H1 (cell line): ENCODE measurements at regions not wholly inside any gene's neighbourhood (a gene's known extent, or its start where the extent isn't known, plus 50 kb on each side); places are given as distances from the start of the nearest gene placed in this dataset.

ENCODE experiments used
- ATF2 ChIP-seq: IDR thresholded peaks from 2 replicates; pipeline ENCODE4 v1.6.1; 2012; ENCODE audit warnings: low read length, inconsistent platforms
- EP300 ChIP-seq, 2 experiments: IDR thresholded peaks; 1 replicate in 1 of 2; 2 replicates in 1 of 2; pipeline ENCODE4 v1.6.1; 2011 to 2012; ENCODE audit warnings: low read depth in 2 of 2, low read length in 2 of 2, mild to moderate bottlenecking in 2 of 2, borderline replicate concordance in 1 of 2, inconsistent platforms in 1 of 2, moderate library complexity in 1 of 2
- FOSL1 ChIP-seq: IDR thresholded peaks from 2 replicates; pipeline ENCODE4 v1.6.1; 2011; ENCODE audit warnings: mild to moderate bottlenecking, low read depth, low read length, moderate library complexity; ENCODE audit not compliant: insufficient read depth
- POLR2A ChIP-seq, 2 experiments: IDR thresholded peaks; 1 replicate in 1 of 2; 2 replicates in 1 of 2; pipeline ENCODE4 v1.6.1; 2011; ENCODE audit warnings: low read depth in 2 of 2, low read length in 2 of 2, mild to moderate bottlenecking in 2 of 2; ENCODE audit errors: control extremely low read depth in 1 of 2
- RBBP5 ChIP-seq: IDR thresholded peaks from 2 replicates; pipeline ENCODE4 v1.7.1; 2012; ENCODE audit warnings: low read depth, mild to moderate bottlenecking, inconsistent platforms, low read length, moderate library complexity, borderline replicate concordance
- RXRA ChIP-seq: IDR thresholded peaks from 2 replicates; pipeline ENCODE4 v1.6.1; 2011; ENCODE audit warnings: low read depth, mild to moderate bottlenecking, low read length, moderate library complexity; ENCODE audit not compliant: insufficient read depth
- SRF ChIP-seq: IDR thresholded peaks from 2 replicates; pipeline ENCODE4 v1.6.1; 2011; ENCODE audit warnings: mild to moderate bottlenecking, low read depth, low read length, moderate library complexity
- TAF1 ChIP-seq: IDR thresholded peaks from 2 replicates; pipeline ENCODE4 v1.6.1; 2011; ENCODE audit warnings: mild to moderate bottlenecking, low read depth, low read length
- TCF12 ChIP-seq: IDR thresholded peaks from 2 replicates; pipeline ENCODE4 v1.6.1; 2011; ENCODE audit warnings: low read depth, mild to moderate bottlenecking, low read length
- ZNF274 ChIP-seq: IDR thresholded peaks from 2 replicates; pipeline ENCODE4 v1.7.0; 2012; ENCODE audit warnings: low read length, borderline replicate concordance; ENCODE audit errors: extremely low read depth
- TF ChIP-seq, protein P1 (sequence below): fragments of 300-600 bp; sonication (generic); IDR thresholded peaks from 2 replicates; pipeline ENCODE4 v1.7.1; 2012; ENCODE audit warnings: low read length, moderate library complexity, mild to moderate bottlenecking, inconsistent platforms; ENCODE audit not compliant: insufficient replicate concordance

DNA sequence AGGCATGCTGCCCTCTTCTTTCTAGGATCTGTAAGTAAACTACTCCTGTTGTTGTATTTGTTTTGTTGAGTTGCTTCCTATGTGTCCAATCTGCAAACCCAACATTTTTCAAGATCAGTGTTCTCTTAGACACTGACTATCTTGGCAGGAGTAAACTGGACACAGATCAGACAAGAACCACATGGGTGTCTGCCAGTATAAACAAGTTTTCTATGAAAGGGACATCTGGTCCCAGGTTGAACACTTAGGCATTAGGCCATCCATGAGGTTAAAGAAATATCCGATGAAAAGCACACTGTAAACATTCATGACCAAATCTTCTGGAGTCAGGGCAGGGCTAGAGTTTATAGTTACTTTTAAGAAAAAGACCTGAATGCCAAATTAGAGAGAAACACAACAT is 441.8 kb downstream of the NYAP2 start (continued):
- TF ChIP-seq, protein P1, sequence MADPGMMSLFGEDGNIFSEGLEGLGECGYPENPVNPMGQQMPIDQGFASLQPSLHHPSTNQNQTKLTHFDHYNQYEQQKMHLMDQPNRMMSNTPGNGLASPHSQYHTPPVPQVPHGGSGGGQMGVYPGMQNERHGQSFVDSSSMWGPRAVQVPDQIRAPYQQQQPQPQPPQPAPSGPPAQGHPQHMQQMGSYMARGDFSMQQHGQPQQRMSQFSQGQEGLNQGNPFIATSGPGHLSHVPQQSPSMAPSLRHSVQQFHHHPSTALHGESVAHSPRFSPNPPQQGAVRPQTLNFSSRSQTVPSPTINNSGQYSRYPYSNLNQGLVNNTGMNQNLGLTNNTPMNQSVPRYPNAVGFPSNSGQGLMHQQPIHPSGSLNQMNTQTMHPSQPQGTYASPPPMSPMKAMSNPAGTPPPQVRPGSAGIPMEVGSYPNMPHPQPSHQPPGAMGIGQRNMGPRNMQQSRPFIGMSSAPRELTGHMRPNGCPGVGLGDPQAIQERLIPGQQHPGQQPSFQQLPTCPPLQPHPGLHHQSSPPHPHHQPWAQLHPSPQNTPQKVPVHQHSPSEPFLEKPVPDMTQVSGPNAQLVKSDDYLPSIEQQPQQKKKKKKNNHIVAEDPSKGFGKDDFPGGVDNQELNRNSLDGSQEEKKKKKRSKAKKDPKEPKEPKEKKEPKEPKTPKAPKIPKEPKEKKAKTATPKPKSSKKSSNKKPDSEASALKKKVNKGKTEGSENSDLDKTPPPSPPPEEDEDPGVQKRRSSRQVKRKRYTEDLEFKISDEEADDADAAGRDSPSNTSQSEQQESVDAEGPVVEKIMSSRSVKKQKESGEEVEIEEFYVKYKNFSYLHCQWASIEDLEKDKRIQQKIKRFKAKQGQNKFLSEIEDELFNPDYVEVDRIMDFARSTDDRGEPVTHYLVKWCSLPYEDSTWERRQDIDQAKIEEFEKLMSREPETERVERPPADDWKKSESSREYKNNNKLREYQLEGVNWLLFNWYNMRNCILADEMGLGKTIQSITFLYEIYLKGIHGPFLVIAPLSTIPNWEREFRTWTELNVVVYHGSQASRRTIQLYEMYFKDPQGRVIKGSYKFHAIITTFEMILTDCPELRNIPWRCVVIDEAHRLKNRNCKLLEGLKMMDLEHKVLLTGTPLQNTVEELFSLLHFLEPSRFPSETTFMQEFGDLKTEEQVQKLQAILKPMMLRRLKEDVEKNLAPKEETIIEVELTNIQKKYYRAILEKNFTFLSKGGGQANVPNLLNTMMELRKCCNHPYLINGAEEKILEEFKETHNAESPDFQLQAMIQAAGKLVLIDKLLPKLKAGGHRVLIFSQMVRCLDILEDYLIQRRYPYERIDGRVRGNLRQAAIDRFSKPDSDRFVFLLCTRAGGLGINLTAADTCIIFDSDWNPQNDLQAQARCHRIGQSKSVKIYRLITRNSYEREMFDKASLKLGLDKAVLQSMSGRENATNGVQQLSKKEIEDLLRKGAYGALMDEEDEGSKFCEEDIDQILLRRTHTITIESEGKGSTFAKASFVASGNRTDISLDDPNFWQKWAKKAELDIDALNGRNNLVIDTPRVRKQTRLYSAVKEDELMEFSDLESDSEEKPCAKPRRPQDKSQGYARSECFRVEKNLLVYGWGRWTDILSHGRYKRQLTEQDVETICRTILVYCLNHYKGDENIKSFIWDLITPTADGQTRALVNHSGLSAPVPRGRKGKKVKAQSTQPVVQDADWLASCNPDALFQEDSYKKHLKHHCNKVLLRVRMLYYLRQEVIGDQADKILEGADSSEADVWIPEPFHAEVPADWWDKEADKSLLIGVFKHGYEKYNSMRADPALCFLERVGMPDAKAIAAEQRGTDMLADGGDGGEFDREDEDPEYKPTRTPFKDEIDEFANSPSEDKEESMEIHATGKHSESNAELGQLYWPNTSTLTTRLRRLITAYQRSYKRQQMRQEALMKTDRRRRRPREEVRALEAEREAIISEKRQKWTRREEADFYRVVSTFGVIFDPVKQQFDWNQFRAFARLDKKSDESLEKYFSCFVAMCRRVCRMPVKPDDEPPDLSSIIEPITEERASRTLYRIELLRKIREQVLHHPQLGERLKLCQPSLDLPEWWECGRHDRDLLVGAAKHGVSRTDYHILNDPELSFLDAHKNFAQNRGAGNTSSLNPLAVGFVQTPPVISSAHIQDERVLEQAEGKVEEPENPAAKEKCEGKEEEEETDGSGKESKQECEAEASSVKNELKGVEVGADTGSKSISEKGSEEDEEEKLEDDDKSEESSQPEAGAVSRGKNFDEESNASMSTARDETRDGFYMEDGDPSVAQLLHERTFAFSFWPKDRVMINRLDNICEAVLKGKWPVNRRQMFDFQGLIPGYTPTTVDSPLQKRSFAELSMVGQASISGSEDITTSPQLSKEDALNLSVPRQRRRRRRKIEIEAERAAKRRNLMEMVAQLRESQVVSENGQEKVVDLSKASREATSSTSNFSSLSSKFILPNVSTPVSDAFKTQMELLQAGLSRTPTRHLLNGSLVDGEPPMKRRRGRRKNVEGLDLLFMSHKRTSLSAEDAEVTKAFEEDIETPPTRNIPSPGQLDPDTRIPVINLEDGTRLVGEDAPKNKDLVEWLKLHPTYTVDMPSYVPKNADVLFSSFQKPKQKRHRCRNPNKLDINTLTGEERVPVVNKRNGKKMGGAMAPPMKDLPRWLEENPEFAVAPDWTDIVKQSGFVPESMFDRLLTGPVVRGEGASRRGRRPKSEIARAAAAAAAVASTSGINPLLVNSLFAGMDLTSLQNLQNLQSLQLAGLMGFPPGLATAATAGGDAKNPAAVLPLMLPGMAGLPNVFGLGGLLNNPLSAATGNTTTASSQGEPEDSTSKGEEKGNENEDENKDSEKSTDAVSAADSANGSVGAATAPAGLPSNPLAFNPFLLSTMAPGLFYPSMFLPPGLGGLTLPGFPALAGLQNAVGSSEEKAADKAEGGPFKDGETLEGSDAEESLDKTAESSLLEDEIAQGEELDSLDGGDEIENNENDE, result no peak
- TF ChIP-seq RBBP5 (no peak), ATF2 (no peak), TAF1 (no peak), RXRA (no peak), SRF (no peak), EP300 (IDR thresholded peaks at IDR 0.05; ENCODE audit: borderline replicate concordance in 1 of 2, low read depth in 2 of 2, low read length in 2 of 2) (no peak), TCF12 (no peak), POLR2A (IDR thresholded peaks at IDR 0.05; ENCODE audit: control extremely low read depth in 1 of 2, low read depth in 2 of 2, low read length in 2 of 2) (no peak), ZNF274 (no peak), FOSL1 (no peak)
